ENCODE measurements at regions not wholly inside any gene's neighbourhood (a gene's known extent, or its start where the extent isn't known, plus 50 kb on each side); places are given as distances from the start of the nearest gene placed in this dataset.

DNA sequence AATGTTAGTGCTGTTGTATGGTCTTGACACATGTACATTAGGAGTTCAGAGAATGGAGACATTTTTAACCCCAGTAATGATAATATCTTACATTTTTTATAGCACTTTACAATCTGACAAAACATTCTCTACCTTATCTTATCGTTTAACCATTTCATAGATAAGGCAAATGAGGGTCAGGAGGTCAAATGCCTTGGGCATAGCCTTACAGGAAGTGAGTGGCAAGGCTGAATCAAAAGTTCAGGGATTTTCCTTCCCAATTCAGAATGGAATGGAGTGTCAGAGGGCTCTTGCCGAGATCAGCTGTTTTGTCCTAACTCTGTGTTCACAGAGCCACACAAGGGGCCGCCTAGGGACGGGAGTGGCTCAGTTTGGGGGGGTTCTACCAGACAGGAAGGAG is 57.6 kb upstream of the AK4 start:
- SMC1A ChIA-PET (ENCODE audit: uncharacterized antibody, unreplicated experiment): no interaction called here
- TF ChIP-seq KAT2A (conservative IDR thresholded peaks at IDR 0.05; ENCODE audit: control insufficient read depth, low read depth, low read length) (no peak), NR2C1 (IDR thresholded peaks at IDR 0.05) (no peak), CHD2 (IDR thresholded peaks at IDR 0.05; ENCODE audit: borderline replicate concordance, low read depth, low read length) (no peak), PML (IDR thresholded peaks at IDR 0.05; ENCODE audit: low read length) (no peak), NFYB (IDR thresholded peaks at IDR 0.05; ENCODE audit: insufficient read depth, low read depth, low read length) (no peak), RBBP5 (conservative IDR thresholded peaks at IDR 0.05) (no peak), EGR1 (IDR thresholded peaks at IDR 0.05; ENCODE audit: borderline replicate concordance in 1 of 2, low read depth in 2 of 2, low read length in 2 of 2) (no peak), IKZF2 (IDR thresholded peaks at IDR 0.05) (no peak), SMARCA5 (IDR thresholded peaks at IDR 0.05) (no peak), BCL11A (IDR thresholded peaks at IDR 0.05; ENCODE audit: low read depth, low read length) (no peak), ZNF217 (IDR thresholded peaks at IDR 0.05) (no peak), CHD4 (IDR thresholded peaks at IDR 0.05) (no peak), BHLHE40 (IDR thresholded peaks at IDR 0.05; ENCODE audit: borderline replicate concordance in 1 of 2, low read depth in 2 of 2, low read length in 1 of 2) (no peak), HDAC2 (IDR thresholded peaks at IDR 0.05) (no peak)
- TF ChIP-seq, protein P1, sequence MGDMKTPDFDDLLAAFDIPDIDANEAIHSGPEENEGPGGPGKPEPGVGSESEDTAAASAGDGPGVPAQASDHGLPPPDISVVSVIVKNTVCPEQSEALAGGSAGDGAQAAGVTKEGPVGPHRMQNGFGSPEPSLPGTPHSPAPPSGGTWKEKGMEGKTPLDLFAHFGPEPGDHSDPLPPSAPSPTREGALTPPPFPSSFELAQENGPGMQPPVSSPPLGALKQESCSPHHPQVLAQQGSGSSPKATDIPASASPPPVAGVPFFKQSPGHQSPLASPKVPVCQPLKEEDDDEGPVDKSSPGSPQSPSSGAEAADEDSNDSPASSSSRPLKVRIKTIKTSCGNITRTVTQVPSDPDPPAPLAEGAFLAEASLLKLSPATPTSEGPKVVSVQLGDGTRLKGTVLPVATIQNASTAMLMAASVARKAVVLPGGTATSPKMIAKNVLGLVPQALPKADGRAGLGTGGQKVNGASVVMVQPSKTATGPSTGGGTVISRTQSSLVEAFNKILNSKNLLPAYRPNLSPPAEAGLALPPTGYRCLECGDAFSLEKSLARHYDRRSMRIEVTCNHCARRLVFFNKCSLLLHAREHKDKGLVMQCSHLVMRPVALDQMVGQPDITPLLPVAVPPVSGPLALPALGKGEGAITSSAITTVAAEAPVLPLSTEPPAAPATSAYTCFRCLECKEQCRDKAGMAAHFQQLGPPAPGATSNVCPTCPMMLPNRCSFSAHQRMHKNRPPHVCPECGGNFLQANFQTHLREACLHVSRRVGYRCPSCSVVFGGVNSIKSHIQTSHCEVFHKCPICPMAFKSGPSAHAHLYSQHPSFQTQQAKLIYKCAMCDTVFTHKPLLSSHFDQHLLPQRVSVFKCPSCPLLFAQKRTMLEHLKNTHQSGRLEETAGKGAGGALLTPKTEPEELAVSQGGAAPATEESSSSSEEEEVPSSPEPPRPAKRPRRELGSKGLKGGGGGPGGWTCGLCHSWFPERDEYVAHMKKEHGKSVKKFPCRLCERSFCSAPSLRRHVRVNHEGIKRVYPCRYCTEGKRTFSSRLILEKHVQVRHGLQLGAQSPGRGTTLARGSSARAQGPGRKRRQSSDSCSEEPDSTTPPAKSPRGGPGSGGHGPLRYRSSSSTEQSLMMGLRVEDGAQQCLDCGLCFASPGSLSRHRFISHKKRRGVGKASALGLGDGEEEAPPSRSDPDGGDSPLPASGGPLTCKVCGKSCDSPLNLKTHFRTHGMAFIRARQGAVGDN (IDR thresholded peaks at IDR 0.05): no peak
- Histone ChIP-seq H3K4me3 (no peak overlapping the region), H3K4me2 (ENCODE audit: control insufficient read depth, insufficient read depth) (no peak overlapping the region), H3K9ac (ENCODE audit: control insufficient read depth, insufficient read depth, low read length) (no peak overlapping the region), H3K4me1 (ENCODE audit: control insufficient read depth, insufficient read depth, low read length) (no peaks in the 10 kb centered on the region), H3K79me2 (ENCODE audit: control insufficient read depth, insufficient read depth, low read length) (no peaks in the 10 kb centered on the region), H3K36me3 (ENCODE audit: control insufficient read depth in 2 of 2, insufficient read depth in 2 of 2, low read length in 1 of 2) (no peaks in the 10 kb centered on the region), H3K27ac (ENCODE audit: control insufficient read depth, insufficient read depth) (no peak overlapping the region), H3K9me3 (replicated peaks; ENCODE audit: control insufficient read depth, insufficient read depth, low read length) (no peaks in the 10 kb centered on the region; the same call in 2 of the 3 replicates), H4K20me1 (ENCODE audit: control insufficient read depth, insufficient read depth) (no peaks in the 10 kb centered on the region), H2AFZ (ENCODE audit: control insufficient read depth, low read depth, low read length) (no peak overlapping the region), H3K27me3 (replicated peaks in 1 of 2; ENCODE audit: control insufficient read depth in 2 of 2, insufficient read depth in 2 of 2, low read length in 1 of 2) (no peaks in the 10 kb centered on the region)
- no peak for ATAC-seq
- 26% methylated on average over 4 of the region's 4 CpGs for WGBS (ENCODE audit: insufficient coverage, insufficient replicate concordance, low lambda C conversion rate, missing lambda C conversion rate)
- BruUV-seq (replicated peaks): no TSS peak
- in situ Hi-C loops (cut with MboI) (no loop called here), intact Hi-C loops (cut with micrococcal nuclease; ENCODE audit: unreplicated experiment) (no loop called here)
- POLR2A ChIA-PET: no interaction called here
- CTCF ChIA-PET: interaction anchor here (0.7 kb wide), 1 partner anchor 19 kb away, joined by 3 read pairs; no protein-coding TSS in a partner anchor
- RAD21 ChIA-PET (ENCODE audit: unreplicated experiment): no interaction called here
- no peak for DNase-seq (ENCODE audit: low read depth, low spot score)
- FAIRE-seq: no peak
